ENCODE measurements at regions not wholly inside any gene's neighbourhood (a gene's known extent, or its start where the extent isn't known, plus 50 kb on each side); places are given as distances from the start of the nearest gene placed in this dataset.

DNA sequence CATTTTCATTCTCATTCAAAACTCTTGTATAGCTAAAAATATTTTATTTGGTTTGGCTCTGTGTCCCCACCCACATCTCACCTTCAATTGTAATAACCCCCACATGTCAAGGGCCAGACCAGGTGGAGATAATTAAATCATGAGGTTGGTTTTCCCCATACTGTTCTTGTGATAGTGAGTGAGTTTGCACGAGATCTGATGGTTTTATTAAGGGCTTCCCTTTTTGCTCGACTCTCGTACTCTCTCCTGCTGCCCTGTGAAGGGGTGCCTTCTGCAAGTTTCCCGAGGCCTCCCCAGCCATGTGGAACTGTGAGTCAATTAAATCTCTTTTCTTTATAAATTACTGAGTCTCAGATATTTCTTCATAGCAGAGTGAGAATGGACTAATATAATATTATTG is 768.0 kb downstream of the STIM2 start:
- no peaks in the 10 kb centered on the region for H3K9me3 ChIP-seq (replicated peaks)

DNA sequence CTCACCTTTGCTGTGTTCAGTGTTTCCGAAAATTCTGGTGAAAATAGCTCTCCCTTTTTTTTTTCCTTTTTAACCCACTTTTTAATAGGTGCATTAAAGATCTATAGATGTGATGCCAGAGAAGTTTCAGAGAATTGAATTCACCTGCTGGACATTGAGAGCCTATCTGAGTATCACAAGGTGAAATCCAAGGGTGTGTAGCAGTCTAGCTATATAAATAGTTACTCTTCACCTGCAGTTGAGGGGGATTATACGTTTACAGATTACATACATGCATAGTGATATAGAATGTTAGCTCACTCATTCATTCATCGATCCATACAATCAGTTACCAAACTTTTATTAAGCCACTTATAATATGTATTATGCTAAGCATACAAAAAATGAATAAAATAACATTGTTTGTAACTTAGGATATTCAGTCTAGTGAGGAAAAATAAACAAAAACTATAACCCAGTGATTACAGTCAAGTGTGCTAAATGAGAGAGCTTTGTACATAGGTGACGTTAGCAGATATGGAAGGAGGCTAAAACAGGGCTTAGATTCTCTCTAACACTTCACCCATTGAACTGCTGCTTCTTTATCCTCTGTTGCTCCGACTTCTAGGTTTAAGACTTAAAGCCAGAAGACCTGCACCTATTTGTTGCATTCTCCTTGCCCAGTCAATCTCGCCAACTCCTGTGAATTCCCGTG is 769.0 kb downstream of the STIM2 start:
- intact Hi-C loops (cut with micrococcal nuclease): no loop called here
- H3K4me3 ChIP-seq: no peak overlapping the region
- TF ChIP-seq, protein P1, sequence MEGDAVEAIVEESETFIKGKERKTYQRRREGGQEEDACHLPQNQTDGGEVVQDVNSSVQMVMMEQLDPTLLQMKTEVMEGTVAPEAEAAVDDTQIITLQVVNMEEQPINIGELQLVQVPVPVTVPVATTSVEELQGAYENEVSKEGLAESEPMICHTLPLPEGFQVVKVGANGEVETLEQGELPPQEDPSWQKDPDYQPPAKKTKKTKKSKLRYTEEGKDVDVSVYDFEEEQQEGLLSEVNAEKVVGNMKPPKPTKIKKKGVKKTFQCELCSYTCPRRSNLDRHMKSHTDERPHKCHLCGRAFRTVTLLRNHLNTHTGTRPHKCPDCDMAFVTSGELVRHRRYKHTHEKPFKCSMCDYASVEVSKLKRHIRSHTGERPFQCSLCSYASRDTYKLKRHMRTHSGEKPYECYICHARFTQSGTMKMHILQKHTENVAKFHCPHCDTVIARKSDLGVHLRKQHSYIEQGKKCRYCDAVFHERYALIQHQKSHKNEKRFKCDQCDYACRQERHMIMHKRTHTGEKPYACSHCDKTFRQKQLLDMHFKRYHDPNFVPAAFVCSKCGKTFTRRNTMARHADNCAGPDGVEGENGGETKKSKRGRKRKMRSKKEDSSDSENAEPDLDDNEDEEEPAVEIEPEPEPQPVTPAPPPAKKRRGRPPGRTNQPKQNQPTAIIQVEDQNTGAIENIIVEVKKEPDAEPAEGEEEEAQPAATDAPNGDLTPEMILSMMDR (IDR thresholded peaks at IDR 0.05; ENCODE audit: borderline replicate concordance): no peak
- no peaks in the 10 kb centered on the region for H3K27me3 ChIP-seq (ENCODE audit: low read depth)
- DNase-seq: no peak
- no peaks in the 10 kb centered on the region for H3K4me1 ChIP-seq
- H3K36me3 ChIP-seq: no peaks in the 10 kb centered on the region
- H3K9me3 ChIP-seq (replicated peaks): no peaks in the 10 kb centered on the region
- H3K27ac ChIP-seq (replicated peaks): no peak overlapping the region

More for the DNA sequence above, 768.0 kb downstream of the STIM2 start:
- Histone ChIP-seq H3K4me1 (no peaks in the 10 kb centered on the region), H3K27me3 (ENCODE audit: low read depth) (no peaks in the 10 kb centered on the region), H3K4me3 (no peak overlapping the region), H3K27ac (replicated peaks) (no peak overlapping the region), H3K36me3 (no peaks in the 10 kb centered on the region)
- DNase-seq: no peak
- TF ChIP-seq, protein P1 (IDR thresholded peaks at IDR 0.05; ENCODE audit: borderline replicate concordance): no peak
- intact Hi-C loops (cut with micrococcal nuclease): no loop called here

DNA sequence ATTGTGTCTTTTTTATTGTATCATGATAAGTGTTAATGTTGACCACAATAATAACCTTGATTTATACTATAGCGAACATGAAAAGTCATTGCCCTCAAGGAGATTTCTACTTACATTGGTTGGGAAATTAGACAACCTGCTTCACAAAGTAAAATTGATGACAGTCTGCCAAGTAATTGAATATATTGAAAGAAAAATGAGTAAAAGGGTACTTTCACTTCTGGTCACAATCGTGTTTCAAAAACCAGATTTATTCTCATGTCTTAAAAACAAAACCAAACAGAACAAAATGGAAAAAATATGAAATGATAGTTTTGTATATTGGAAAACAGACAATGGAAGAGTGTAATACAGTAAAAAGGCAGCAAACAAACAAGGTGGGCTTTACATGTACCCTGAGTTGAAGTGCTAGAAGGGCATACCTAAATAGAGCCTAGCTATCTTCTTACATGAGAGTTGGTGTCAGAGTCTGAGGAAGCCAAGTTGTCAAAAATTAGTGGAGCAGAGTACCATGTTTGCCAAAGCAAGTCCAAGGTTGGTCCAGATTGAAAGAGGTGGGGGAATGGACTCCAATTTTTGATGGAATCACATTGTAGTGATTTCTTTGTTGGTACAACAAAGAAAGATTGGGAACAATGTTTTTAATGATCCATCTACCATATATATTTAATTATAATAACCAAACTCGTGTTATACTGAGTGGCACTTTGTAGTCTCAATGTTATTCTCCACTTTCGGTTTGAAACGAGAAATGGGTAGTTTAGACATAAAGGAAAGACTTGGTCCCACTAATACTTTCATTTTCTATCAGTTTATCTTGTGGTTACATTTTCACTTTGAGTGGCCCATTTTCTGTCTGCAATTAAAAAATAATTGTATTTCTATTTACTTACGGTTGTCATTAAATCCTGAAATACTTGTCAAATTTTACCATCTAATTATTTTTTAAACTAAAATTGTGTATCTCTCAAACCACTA is 775.6 kb downstream of the STIM2 start:
- intact Hi-C loops (cut with micrococcal nuclease): no loop called here
- Histone ChIP-seq H3K36me3 (no peaks in the 10 kb centered on the region), H3K9me3 (replicated peaks) (no peaks in the 10 kb centered on the region), H3K4me3 (no peak overlapping the region), H3K4me1 (no peaks in the 10 kb centered on the region), H3K27ac (replicated peaks) (no peak overlapping the region), H3K27me3 (ENCODE audit: low read depth) (no peaks in the 10 kb centered on the region)
- TF ChIP-seq, protein P1 (IDR thresholded peaks at IDR 0.05; ENCODE audit: borderline replicate concordance): no peak
- DNase-seq: no peak

DNA sequence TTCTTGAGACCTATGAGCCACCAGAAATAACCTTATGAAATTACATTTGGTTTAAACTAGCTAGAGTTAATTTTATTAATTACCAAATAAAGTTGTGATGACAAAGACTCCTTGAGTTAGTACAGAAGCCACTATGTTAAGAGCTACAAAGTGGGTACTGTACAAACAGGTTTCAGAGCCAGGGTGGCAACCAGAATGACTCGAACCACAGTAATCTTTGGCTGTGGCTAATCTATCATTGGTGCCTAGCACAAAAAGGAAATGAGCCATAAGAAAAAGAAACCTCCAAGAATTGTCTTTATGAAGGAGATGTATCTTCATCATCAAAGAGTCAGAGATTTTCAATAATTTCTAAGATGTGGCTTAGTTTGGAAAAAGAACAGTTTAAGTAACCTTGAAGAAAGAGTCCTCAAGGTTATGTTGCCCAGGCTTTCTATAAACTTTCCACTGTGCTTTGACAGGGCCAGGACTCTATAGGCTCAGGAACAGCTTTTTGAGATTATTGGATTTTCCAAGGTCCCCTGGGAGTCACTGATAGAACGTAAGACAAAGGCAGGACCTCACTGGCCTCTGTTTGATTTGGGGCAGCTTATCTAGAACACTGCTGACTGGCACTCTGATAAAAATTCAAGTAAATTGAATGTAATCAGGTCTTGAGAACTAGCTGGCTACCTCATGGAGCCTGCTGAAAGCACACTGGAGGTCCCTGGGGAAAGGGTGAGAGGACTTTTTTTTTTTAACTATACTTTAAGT is 777.7 kb downstream of the STIM2 start:
- no peak overlapping the region for H3K27ac ChIP-seq (replicated peaks)
- no peaks in the 10 kb centered on the region for H3K27me3 ChIP-seq (ENCODE audit: low read depth)
- H3K4me1 ChIP-seq: no peaks in the 10 kb centered on the region
- DNase-seq: no peak
- no peaks in the 10 kb centered on the region for H3K9me3 ChIP-seq (replicated peaks)
- TF ChIP-seq, protein P1 (IDR thresholded peaks at IDR 0.05; ENCODE audit: borderline replicate concordance): no peak
- H3K4me3 ChIP-seq: no peak overlapping the region
- intact Hi-C loops (cut with micrococcal nuclease): no loop called here
- no peaks in the 10 kb centered on the region for H3K36me3 ChIP-seq

DNA sequence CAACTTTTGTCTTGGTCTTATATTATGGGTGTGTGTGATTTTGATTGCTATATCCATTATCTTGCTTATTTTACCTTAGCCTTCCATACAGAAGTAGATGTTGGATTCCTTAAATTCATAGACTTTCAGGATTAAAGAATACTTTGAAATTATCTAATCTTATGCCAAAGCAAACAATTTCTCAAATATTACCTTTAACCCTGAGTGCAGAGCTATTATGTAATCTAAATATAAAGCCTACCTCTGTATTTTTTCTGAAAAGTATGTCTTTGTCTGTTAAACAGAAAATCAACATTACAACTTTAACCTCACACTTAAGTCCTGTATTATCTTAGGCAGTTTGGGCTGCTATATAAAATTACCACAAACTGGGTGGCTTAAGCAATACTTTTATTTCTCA is 782.5 kb downstream of the STIM2 start:
- TF ChIP-seq, protein P1 (IDR thresholded peaks at IDR 0.05; ENCODE audit: borderline replicate concordance): no peak

More for the DNA sequence above, 782.5 kb downstream of the STIM2 start:
- Histone ChIP-seq H3K27ac (replicated peaks) (no peak overlapping the region), H3K27me3 (ENCODE audit: low read depth) (no peaks in the 10 kb centered on the region), H3K4me1 (no peaks in the 10 kb centered on the region), H3K9me3 (replicated peaks) (no peaks in the 10 kb centered on the region), H3K4me3 (no peak overlapping the region), H3K36me3 (no peaks in the 10 kb centered on the region)
- intact Hi-C loops (cut with micrococcal nuclease): no loop called here
- DNase-seq: no peak
